ENCODE measurements at regions not wholly inside any gene's neighbourhood (a gene's known extent, or its start where the extent isn't known, plus 50 kb on each side); places are given as distances from the start of the nearest gene placed in this dataset.

GRCh38 chr7:13466874-13467547 is 522.5 kb downstream of the ETV1 start:
- DNase-seq (ENCODE audit: low read depth in 1 of 2, low spot score in 1 of 2) = no peak
- Histone ChIP-seq H3K27ac (replicated peaks) (no peak overlapping the region), H3K27me3 (ENCODE audit: insufficient read depth, poor library complexity, severe bottlenecking) (no peaks in the 10 kb centered on the region), H3K4me3 (replicated peaks; ENCODE audit: insufficient read depth, low read length) (no peak overlapping the region)
- no peak for TF ChIP-seq POLR2AphosphoS5 (IDR thresholded peaks at IDR 0.05; ENCODE audit: low read depth)
- TF ChIP-seq REST (IDR thresholded peaks at IDR 0.05; ENCODE audit: insufficient replicate concordance, low read depth) = no peak
- no peak for TF ChIP-seq CTCF (IDR thresholded peaks at IDR 0.05; ENCODE audit: insufficient read depth, low read length)
- no peak for TF ChIP-seq GABPA (IDR thresholded peaks at IDR 0.05; ENCODE audit: low read depth)
- no peak for TF ChIP-seq SPI1 (IDR thresholded peaks at IDR 0.05; ENCODE audit: borderline replicate concordance, low read depth)

- Histone ChIP-seq H3K27me3 (ENCODE audit: insufficient read depth, poor library complexity, severe bottlenecking) (no peaks in the 10 kb centered on the region), H3K4me3 (replicated peaks; ENCODE audit: insufficient read depth, low read length) (no peak overlapping the region), H3K27ac (replicated peaks) (no peak overlapping the region)
- no peak for DNase-seq (ENCODE audit: low read depth in 1 of 2, low spot score in 1 of 2)
- TF ChIP-seq GABPA (IDR thresholded peaks at IDR 0.05; ENCODE audit: low read depth) (no peak), REST (IDR thresholded peaks at IDR 0.05; ENCODE audit: insufficient replicate concordance, low read depth) (no peak), CTCF (IDR thresholded peaks at IDR 0.05; ENCODE audit: insufficient read depth, low read length) (no peak), POLR2AphosphoS5 (IDR thresholded peaks at IDR 0.05; ENCODE audit: low read depth) (no peak), SPI1 (IDR thresholded peaks at IDR 0.05; ENCODE audit: borderline replicate concordance, low read depth) (no peak)
Measured at GRCh38 chr7:13476881-13477444, 512.5 kb downstream of the ETV1 start.

- no peak for DNase-seq (ENCODE audit: low read depth in 1 of 2, low spot score in 1 of 2)
- H3K4me3 ChIP-seq (replicated peaks; ENCODE audit: insufficient read depth, low read length) = no peak overlapping the region
- no peaks in the 10 kb centered on the region for H3K27me3 ChIP-seq (ENCODE audit: insufficient read depth, poor library complexity, severe bottlenecking)
- H3K27ac ChIP-seq (replicated peaks) = no peak overlapping the region
- no peak for TF ChIP-seq REST (IDR thresholded peaks at IDR 0.05; ENCODE audit: insufficient replicate concordance, low read depth)
Measured at GRCh38 chr7:13489386-13489785, 500.1 kb downstream of the ETV1 start.
